ENCODE measurements at regions not wholly inside any gene's neighbourhood (a gene's known extent, or its start where the extent isn't known, plus 50 kb on each side); places are given as distances from the start of the nearest gene placed in this dataset.
"Not testable (repeated sequence)": the region's sequence is repeated elsewhere in the genome, so short reads cannot be mapped to it uniquely, and the experiment has no call there.

GRCh38 chr10:8404721-8405120 is 350.2 kb downstream of the GATA3 start:
- no peak for DNase-seq (ENCODE audit: low read depth in 1 of 2, low spot score in 1 of 2)
- Histone ChIP-seq H3K27ac (no peak overlapping the region), H3K36me3 (no peaks in the 10 kb centered on the region), H3K4me3 (no peak overlapping the region), H3K9me3 (ENCODE audit: low read depth) (no peaks in the 10 kb centered on the region), H3K4me1 (ENCODE audit: low read depth) (peaks cover 5% of the 10 kb centered on the region), H3K27me3 (peaks cover 7% of the 10 kb centered on the region)
- TF ChIP-seq, protein P1, sequence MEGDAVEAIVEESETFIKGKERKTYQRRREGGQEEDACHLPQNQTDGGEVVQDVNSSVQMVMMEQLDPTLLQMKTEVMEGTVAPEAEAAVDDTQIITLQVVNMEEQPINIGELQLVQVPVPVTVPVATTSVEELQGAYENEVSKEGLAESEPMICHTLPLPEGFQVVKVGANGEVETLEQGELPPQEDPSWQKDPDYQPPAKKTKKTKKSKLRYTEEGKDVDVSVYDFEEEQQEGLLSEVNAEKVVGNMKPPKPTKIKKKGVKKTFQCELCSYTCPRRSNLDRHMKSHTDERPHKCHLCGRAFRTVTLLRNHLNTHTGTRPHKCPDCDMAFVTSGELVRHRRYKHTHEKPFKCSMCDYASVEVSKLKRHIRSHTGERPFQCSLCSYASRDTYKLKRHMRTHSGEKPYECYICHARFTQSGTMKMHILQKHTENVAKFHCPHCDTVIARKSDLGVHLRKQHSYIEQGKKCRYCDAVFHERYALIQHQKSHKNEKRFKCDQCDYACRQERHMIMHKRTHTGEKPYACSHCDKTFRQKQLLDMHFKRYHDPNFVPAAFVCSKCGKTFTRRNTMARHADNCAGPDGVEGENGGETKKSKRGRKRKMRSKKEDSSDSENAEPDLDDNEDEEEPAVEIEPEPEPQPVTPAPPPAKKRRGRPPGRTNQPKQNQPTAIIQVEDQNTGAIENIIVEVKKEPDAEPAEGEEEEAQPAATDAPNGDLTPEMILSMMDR (IDR thresholded peaks at IDR 0.05; ENCODE audit: low read depth, low read length), result no peak

DNA sequence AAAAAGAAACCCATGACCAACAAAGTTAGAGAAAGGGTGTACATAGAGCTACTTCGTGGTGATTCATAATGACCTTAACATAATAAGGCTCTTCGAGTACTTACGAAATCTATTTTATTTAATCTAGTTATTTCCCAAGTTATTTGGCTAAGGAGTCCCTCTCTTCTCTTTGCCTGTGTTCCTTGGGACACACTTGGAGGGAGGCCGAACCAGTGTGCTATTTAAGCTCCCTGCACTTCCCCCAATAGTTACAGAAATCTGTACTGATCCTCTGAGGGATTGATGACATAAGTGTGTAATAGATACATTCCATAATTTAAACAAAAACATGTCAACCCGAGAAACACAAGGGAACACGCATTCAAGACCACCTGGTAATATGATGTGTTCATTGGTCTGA is 351.1 kb downstream of the GATA3 start:
- Histone ChIP-seq H3K4me1 (ENCODE audit: low read depth) (peaks cover 5% of the 10 kb centered on the region), H3K4me3 (no peak overlapping the region), H3K27ac (no peak overlapping the region), H3K9me3 (ENCODE audit: low read depth) (no peaks in the 10 kb centered on the region), H3K36me3 (no peaks in the 10 kb centered on the region), H3K27me3 (no peaks in the 10 kb centered on the region)
- TF ChIP-seq, protein P1 (IDR thresholded peaks at IDR 0.05; ENCODE audit: low read depth, low read length), result no peak
- DNase-seq (ENCODE audit: low read depth in 1 of 2, low spot score in 1 of 2), result peak in 1 of 2 donors; percentile 38

DNA sequence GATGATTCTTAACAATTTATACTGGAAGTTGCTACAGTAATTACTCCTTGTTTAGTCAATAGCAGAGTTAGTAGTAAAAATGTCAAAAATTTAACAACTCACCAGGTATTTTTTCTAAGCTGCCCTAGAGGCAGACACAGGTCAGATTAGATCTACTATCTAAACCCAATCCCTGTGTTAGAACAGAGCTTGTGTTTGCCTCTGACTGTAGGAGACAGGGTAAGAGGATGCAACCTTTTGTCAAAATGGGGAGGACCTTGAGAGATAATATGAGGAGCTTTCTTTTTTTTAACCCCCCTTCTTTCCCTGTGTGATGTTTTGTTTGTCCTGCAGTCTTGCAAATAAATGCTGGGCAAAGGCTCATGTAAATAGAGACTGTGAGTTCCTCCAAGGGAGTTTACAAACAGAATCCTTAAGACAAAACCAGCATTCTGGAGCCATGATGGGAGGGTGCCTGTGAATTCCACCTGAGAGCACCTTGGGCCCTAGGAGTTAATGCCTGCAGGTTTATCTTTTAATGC is 353.1 kb downstream of the GATA3 start:
- no peaks in the 10 kb centered on the region for H3K27me3 ChIP-seq
- peaks cover 5% of the 10 kb centered on the region for H3K4me1 ChIP-seq (ENCODE audit: low read depth)
- H3K9me3 ChIP-seq (ENCODE audit: low read depth), result no peaks in the 10 kb centered on the region
- H3K36me3 ChIP-seq, result no peaks in the 10 kb centered on the region
- TF ChIP-seq, protein P1 (IDR thresholded peaks at IDR 0.05; ENCODE audit: low read depth, low read length), result no peak
- no peak overlapping the region for H3K27ac ChIP-seq
- H3K4me3 ChIP-seq, result no peak overlapping the region
- no peak for DNase-seq (ENCODE audit: low read depth in 1 of 2, low spot score in 1 of 2)

DNA sequence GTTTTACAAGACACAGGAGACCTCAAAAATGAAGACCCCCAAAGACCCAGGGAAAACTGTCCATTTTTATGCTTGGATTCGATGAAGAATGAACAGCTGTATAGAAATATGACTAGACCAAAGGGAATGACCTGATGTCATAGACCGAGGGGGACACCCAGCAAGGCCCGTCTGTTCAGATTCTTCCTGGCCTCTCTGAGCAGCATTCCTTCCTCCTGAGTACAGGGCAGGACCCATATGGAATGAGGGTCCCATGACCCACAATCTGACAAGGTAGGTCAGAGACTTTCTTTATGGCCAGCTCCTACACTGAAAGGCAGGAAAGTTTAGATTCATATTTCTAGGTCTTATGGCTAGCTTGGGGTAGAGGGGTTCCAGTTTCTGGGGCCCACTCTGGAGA is 356.0 kb downstream of the GATA3 start:
- no peaks in the 10 kb centered on the region for H3K36me3 ChIP-seq
- no peaks in the 10 kb centered on the region for H3K27me3 ChIP-seq
- no peak overlapping the region for H3K4me3 ChIP-seq
- DNase-seq (ENCODE audit: low read depth in 1 of 2, low spot score in 1 of 2), result no peak
- TF ChIP-seq, protein P1 (IDR thresholded peaks at IDR 0.05; ENCODE audit: low read depth, low read length), result no peak
- no peak overlapping the region for H3K27ac ChIP-seq
- H3K4me1 ChIP-seq (ENCODE audit: low read depth), result no peaks in the 10 kb centered on the region
- no peaks in the 10 kb centered on the region for H3K9me3 ChIP-seq (ENCODE audit: low read depth)

DNA sequence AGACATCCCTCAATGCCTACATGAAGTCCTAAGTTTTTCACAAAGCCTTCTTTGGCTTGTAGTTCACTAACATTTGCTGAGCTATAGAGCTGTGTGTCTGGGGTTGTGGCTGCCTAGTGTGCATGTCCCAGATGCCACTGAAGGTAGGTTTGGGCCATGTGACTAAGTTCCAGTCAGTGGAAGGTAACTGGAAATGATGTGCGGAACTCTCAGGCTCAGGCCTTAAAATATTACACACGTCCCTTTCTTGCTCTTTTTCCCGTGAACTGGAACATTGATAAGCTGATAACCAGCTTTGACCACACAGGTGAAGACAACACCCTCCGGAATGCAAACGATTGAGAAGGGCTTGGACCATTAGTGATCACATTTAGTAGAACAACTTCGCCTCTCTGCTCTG is 358.1 kb downstream of the GATA3 start:
- Histone ChIP-seq H3K9me3 (ENCODE audit: low read depth) (no peaks in the 10 kb centered on the region), H3K4me3 (no peak overlapping the region), H3K27ac (no peak overlapping the region), H3K4me1 (ENCODE audit: low read depth) (peaks cover 14% of the 10 kb centered on the region), H3K27me3 (no peaks in the 10 kb centered on the region), H3K36me3 (no peaks in the 10 kb centered on the region)
- DNase-seq (ENCODE audit: low read depth in 1 of 2, low spot score in 1 of 2), result no peak
- TF ChIP-seq, protein P1 (IDR thresholded peaks at IDR 0.05; ENCODE audit: low read depth, low read length), result no peak

- not testable (repeated sequence) for H3K36me3 ChIP-seq; H3K4me3 ChIP-seq; H3K27me3 ChIP-seq; H3K27ac ChIP-seq; DNase-seq (ENCODE audit: low read depth in 1 of 2, low spot score in 1 of 2); H3K9me3 ChIP-seq (ENCODE audit: low read depth)
- peaks cover 16% of the 10 kb centered on the region for H3K4me1 ChIP-seq (ENCODE audit: low read depth)
These were observed 360.5 kb downstream of the GATA3 start for GRCh38 chr10:8415029-8415428.
